Stomach (tissue), 4 donors: ENCODE measurements at regions not wholly inside any gene's neighbourhood (a gene's known extent, or its start where the extent isn't known, plus 50 kb on each side); places are given as distances from the start of the nearest gene placed in this dataset.

ENCODE experiments used
- CTCF ChIP-seq, 7 experiments: fragments of 450-650 bp in 4 of 7; fragments of 200-600 bp in 3 of 7; sonication (generic) in 3 of 7; IDR thresholded peaks; one replicate each; pipeline ENCODE4 v1.5.1; 2016 to 2019; ENCODE audit warnings: antibody characterized with exemption in 7 of 7, control low read depth in 2 of 7, mild to moderate bottlenecking in 1 of 7
- EP300 ChIP-seq: sonication (generic); formaldehyde crosslinking; IDR thresholded peaks from one replicate; pipeline ENCODE4 v1.6.1; 2017; ENCODE audit warnings: antibody characterized with exemption
- POLR2A ChIP-seq, 4 donors: fragments of 450-650 bp; IDR thresholded peaks; one replicate each; pipeline ENCODE4 v1.6.1; 2016; ENCODE audit warnings: antibody characterized with exemption in 4 of 4, control low read depth in 2 of 4, mild to moderate bottlenecking in 1 of 4, moderate library complexity in 1 of 4
- POLR2AphosphoS5 ChIP-seq, 3 donors: sonication (generic); formaldehyde crosslinking; IDR thresholded peaks; one replicate each; pipeline ENCODE4 v1.6.1; 2016; ENCODE audit warnings: antibody characterized with exemption in 3 of 3

GRCh38 chr2:56109994-56110393 lies 73.8 kb upstream of the CCDC85A start:
- no peak for TF ChIP-seq POLR2A (IDR thresholded peaks at IDR 0.05)
- no peak for TF ChIP-seq POLR2AphosphoS5 (IDR thresholded peaks at IDR 0.05)
- no peak for TF ChIP-seq CTCF (IDR thresholded peaks at IDR 0.05)
- no peak for TF ChIP-seq EP300
